GM12873 (cell line): ENCODE measurements at regions not wholly inside any gene's neighbourhood (a gene's known extent, or its start where the extent isn't known, plus 50 kb on each side); places are given as distances from the start of the nearest gene placed in this dataset.

Experiments
- TF ChIP-seq, protein P1 (sequence below): IDR thresholded peaks from 2 replicates; pipeline ENCODE4 v1.5.1; 2012; ENCODE audit warnings: low read depth, mild to moderate bottlenecking, moderate library complexity, low read length, control low read depth; ENCODE audit not compliant: insufficient read depth; ENCODE audit errors: missing control alignments

DNA sequence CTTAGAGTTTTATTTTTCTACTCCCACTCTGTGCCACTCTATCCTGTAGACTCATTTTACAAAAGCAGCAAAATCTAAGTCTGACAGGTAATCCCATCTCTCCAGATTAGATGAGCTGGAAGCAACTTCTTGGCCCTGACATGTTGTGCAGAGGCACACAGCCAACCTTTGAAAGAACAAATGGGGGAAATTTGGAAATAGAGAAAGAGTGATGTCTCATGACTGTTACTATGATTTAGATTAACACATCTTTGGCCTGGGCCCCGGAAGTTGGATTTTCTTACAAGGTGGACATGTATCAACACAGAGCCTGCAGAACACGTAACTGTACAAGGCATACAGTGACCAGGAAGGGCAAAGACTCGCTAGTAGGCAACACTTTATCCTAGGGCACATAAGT, 227.7 kb downstream of the MYLK4 start:
- TF ChIP-seq, protein P1, sequence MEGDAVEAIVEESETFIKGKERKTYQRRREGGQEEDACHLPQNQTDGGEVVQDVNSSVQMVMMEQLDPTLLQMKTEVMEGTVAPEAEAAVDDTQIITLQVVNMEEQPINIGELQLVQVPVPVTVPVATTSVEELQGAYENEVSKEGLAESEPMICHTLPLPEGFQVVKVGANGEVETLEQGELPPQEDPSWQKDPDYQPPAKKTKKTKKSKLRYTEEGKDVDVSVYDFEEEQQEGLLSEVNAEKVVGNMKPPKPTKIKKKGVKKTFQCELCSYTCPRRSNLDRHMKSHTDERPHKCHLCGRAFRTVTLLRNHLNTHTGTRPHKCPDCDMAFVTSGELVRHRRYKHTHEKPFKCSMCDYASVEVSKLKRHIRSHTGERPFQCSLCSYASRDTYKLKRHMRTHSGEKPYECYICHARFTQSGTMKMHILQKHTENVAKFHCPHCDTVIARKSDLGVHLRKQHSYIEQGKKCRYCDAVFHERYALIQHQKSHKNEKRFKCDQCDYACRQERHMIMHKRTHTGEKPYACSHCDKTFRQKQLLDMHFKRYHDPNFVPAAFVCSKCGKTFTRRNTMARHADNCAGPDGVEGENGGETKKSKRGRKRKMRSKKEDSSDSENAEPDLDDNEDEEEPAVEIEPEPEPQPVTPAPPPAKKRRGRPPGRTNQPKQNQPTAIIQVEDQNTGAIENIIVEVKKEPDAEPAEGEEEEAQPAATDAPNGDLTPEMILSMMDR = no peak

DNA sequence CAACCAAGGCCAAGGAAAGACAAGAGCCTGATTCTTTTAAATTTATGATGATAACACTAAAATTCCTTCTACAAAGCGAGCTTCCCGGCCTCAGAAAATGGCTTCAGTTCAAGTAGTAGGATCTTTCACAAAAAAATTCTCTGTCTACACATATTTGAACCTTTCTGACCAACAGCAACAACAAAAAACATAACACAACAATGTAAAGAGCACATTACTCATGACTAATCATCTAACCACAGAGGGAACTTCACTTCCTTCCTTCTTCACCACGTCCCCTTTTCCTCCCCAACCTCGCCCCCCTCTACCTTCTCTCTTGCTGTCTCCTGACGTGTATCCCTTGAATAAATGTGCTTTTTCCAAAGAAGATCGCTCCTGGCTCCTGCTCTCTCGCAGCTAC, 228.2 kb downstream of the MYLK4 start:
- TF ChIP-seq, protein P1 = no peak

DNA sequence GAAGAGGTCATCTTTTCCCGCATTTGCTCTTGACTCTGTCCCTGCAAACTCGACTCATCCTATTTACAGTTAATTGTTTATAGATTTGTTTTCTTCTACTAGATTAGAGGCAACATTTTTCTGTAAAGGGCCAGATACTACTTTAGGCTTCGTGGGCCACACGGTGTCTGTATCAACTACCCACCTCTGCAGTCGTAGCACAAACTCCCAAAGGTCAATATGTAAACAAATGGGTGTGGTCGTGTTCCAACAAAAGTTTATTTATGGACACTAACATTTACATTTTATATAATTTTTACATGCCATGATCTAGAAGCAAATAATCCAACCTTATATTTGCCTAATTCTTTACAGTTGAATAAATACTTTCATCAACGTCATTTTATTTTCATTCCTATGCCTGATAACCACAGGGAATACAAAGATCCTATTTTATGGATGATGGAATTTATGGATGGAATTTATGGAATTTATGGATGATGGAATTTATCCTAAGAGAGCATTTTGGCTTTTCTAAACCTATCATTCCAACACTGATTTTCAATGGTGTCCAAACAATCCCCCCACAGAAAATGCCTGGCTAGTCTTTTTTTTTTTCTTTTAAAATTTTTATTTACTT, 232.8 kb downstream of the MYLK4 start:
- TF ChIP-seq, protein P1 = no peak

DNA sequence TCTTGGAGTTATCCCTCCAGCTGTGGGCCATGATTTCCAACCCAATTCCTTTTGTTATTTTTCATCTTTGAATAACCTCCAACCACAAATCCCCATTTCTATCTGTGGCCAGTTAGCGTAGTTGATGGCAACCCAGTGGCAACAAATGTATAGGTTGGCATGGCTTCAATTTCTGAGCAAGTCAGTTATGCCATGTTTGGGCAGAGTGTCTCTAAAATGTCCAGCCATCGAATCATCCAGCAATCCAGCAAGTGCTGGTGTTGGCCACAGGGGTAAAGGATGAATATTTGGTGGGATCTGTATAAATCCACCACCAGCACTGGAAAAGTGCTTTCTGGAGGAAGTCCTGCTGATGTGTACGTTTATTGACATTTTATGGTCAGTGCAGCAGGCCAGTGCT, 233.3 kb downstream of the MYLK4 start:
- TF ChIP-seq, protein P1 = no peak

DNA sequence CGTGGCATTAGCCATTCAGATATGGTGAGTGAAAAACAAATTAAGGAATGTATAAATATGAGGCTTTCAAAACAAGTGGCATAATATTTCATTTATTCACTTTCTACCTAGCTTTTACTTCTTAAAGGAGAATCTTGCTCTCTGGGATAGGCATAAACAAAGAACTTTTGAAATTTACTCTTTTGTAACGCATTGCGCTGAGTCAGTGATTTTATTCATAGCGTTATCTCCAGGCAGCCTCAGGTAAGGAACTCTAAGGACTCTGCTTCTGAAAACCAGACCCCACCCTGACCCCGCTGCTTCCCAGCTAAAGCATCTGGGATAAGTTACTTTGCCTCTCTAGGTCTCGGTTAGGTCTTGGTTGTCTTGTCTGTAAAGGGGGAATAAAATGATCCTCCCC, 234.7 kb downstream of the MYLK4 start:
- TF ChIP-seq, protein P1 = no peak

DNA sequence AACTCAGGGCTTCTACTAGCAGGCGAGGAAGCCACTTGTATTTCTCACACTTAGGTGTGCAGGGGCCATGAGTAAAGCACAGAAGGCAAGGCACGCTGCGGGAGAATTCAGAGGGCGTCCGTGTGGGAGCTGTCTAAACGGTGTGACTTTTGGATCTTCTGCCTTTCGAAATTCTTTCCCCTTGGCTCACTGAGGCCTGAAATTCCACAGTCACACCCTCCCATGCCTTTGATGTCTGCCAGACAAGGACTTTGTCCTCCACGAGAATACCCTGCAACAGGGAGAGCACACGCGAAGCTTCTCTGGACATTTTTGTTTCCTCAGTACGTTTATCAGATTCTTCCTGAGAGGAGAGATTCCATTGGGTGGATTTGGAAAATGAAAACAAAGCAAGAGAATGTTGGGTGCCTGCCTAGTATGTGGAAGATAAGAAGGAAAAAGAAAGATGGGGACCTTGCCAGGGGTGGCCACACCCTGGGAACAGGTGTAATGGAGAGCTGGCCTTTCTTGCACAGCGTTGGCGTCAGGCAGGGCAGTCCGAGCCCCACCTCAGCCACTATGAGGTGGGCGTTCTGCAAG, 235.7 kb downstream of the MYLK4 start:
- TF ChIP-seq, protein P1 = no peak

DNA sequence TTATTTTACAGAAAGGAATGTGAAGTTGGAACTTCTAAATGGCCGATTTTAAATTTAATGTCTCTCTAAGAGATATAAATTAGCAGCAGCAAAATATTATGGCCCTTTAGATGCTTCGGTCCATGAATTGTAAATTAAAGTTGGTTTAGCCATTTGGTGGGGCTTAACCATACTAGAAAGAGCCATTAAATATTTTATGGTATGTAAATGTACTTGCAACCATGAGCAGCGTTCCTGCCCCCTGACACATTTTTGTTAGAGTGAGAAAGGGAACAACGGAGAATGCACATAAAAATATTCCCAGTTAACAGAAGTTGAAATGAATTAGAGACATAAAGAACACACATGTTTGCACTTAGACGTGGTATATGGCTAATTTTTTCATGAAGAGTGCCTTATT, 237.9 kb downstream of the MYLK4 start:
- TF ChIP-seq, protein P1 = no peak
